Activated B cell treated with CpG ODN at 0.5 μM for 24 hours (primary cell): ENCODE measurements at regions not wholly inside any gene's neighbourhood (a gene's known extent, or its start where the extent isn't known, plus 50 kb on each side); places are given as distances from the start of the nearest gene placed in this dataset.

ENCODE experiments used
- ATAC-seq: fragments of 200-7000 bp; cut with Tn5 transposase; one replicate; pipeline ENCODE4 v1.10.0; 2021; ENCODE audit warnings: low read depth, mild to moderate bottlenecking, moderate library complexity
- CTCF ChIA-PET: fragments of 350-600 bp; sonication (Branson Sonifier 250); formaldehyde crosslinking; loops from one replicate; lab custom pipeline; 2021; ENCODE audit warnings: antibody characterized with exemption; lab: Charles Lee
- POLR2A ChIA-PET: fragments of 350-600 bp; sonication (Branson Sonifier 250); formaldehyde crosslinking; loops from one replicate; lab custom pipeline; 2021; ENCODE audit warnings: antibody characterized with exemption; lab: Charles Lee
- DNase-seq: peaks from one replicate; pipeline ENCODE4 v3.0.0; 2022
- H3K27ac Mint-ChIP-seq: one replicate; pipeline ENCODE4 v1.8.0; 2020; ENCODE audit warnings: mixed read lengths
- H3K27me3 Mint-ChIP-seq: one replicate; pipeline ENCODE4 v1.8.0; 2021; ENCODE audit warnings: mixed read lengths
- H3K36me3 Mint-ChIP-seq: one replicate; pipeline ENCODE4 v1.8.0; 2021; ENCODE audit warnings: low read depth, mixed read lengths
- H3K4me1 Mint-ChIP-seq: one replicate; pipeline ENCODE4 v1.8.0; 2021; ENCODE audit warnings: mixed read lengths
- H3K4me3 Mint-ChIP-seq: one replicate; pipeline ENCODE4 v1.8.0; 2020; ENCODE audit warnings: mild to moderate bottlenecking, mixed read lengths
- H3K9me3 Mint-ChIP-seq: one replicate; pipeline ENCODE4 v1.8.0; 2020; ENCODE audit warnings: mixed read lengths
- intact Hi-C: fragments of 100-400 bp; cut with micrococcal nuclease; formaldehyde crosslinking; loops from one replicate; pipeline ENCODE4 v1.15.1; 2024
- TF ChIP-seq, protein P1 (sequence below): fragments of 200-600 bp; IDR thresholded peaks from one replicate; pipeline ENCODE4 v1.8.0; 2022; ENCODE audit warnings: antibody characterized with exemption, mild to moderate bottlenecking

DNA sequence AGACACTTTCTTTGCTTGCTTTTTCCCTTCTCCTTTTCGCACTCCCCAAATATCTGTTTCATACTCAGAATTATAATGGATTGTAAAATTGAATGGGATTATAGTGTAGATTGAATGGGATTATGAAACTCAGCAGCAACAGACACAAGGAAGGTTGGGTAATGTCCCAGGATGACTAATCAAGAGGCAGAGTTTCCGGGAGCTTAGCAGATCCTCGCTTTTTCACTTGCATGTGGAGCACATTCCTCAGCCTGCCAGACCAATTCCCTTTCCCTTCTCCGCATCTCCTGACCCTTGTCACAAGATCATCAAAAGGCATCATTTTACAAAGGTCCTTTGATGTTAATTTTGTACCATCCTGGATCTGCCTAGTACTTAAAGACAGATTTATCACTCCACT, 55.1 kb upstream of the SLC1A1 start:
- intact Hi-C loops, result no loop called here
- H3K36me3 Mint-ChIP-seq, result no peaks in the 10 kb centered on the region
- no peak for ATAC-seq
- no peak overlapping the region for H3K4me3 Mint-ChIP-seq
- no peak overlapping the region for H3K27ac Mint-ChIP-seq
- POLR2A ChIA-PET, result no interaction called here
- TF ChIP-seq, protein P1, sequence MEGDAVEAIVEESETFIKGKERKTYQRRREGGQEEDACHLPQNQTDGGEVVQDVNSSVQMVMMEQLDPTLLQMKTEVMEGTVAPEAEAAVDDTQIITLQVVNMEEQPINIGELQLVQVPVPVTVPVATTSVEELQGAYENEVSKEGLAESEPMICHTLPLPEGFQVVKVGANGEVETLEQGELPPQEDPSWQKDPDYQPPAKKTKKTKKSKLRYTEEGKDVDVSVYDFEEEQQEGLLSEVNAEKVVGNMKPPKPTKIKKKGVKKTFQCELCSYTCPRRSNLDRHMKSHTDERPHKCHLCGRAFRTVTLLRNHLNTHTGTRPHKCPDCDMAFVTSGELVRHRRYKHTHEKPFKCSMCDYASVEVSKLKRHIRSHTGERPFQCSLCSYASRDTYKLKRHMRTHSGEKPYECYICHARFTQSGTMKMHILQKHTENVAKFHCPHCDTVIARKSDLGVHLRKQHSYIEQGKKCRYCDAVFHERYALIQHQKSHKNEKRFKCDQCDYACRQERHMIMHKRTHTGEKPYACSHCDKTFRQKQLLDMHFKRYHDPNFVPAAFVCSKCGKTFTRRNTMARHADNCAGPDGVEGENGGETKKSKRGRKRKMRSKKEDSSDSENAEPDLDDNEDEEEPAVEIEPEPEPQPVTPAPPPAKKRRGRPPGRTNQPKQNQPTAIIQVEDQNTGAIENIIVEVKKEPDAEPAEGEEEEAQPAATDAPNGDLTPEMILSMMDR, result no peak
- no peaks in the 10 kb centered on the region for H3K27me3 Mint-ChIP-seq
- CTCF ChIA-PET, result no interaction called here
- H3K4me1 Mint-ChIP-seq, result no peaks in the 10 kb centered on the region
- no peak for DNase-seq
- peaks cover 7% of the 10 kb centered on the region for H3K9me3 Mint-ChIP-seq

DNA sequence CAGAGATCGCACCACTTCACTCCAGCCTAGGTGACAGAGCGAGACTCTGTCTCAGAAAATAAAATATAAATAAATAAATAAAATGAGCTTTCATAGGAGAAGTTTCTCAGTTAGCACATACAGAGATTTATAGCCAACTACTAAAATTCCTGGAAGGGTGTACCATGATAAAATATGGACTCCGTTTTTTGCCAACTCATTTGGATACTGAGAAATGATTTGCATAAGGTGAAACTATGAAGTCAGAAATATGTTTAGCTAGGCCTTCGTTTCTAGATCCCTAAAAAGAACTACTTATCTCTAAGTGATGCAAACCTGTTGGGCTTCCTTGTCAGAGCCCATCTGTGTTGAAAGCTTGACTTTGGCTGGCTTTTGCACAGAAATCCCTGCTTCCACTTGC, 56.9 kb upstream of the SLC1A1 start:
- ChIA-PET CTCF (interaction anchor here (0.7 kb wide), 1 partner anchor 1370 kb away, joined by 3 read pairs; no protein-coding TSS in a partner anchor), POLR2A (interaction anchor here (0.7 kb wide), 1 partner anchor 66 kb away, joined by 5 read pairs; no protein-coding TSS in a partner anchor)
- Mint-ChIP-seq H3K36me3 (no peaks in the 10 kb centered on the region), H3K4me1 (no peaks in the 10 kb centered on the region), H3K27me3 (no peaks in the 10 kb centered on the region), H3K9me3 (no peaks in the 10 kb centered on the region), H3K27ac (no peak overlapping the region), H3K4me3 (no peak overlapping the region)
- TF ChIP-seq, protein P1, result no peak
- intact Hi-C loops, result no loop called here
- no peak for ATAC-seq
- no peak for DNase-seq

DNA sequence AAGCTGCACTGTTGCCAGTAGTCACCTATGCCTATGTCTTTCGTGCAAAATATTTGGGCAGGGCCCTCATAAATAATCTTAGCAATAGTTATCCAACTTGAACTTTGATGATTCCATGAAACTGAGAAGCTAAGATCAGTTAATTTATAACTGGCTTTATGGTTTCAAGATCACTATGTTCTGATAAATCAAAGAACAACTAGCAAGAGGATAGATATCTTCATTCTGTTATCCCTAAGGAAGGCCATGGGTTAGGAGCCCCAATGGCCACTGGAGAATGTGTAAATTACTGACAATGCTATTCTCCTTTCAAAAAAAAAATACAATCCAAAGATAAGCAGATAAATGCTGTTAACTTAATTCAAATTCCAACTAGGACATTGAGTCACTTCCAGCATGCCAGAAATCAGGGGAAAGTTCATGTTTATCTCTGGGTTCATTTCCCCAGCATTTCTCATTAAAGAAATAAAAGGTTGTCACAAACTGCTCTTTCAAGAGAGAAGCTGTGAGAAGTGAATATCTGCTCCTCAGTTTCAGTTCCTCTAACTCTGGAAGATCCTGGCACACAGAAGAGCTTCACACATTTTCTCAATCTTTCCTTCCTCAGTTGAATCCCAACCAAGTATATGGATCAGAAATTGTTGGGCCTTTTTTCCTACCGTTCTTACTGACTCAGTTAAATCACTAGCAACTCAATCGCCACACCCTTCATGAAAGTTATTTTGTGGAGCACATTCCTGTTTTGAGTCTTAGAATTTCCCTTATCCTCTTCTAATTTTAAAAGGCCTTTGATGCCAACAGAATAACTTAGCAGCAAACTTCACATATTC, 59.6 kb upstream of the SLC1A1 start:
- POLR2A ChIA-PET, result no interaction called here
- Mint-ChIP-seq H3K4me3 (no peak overlapping the region), H3K9me3 (no peaks in the 10 kb centered on the region), H3K27ac (no peak overlapping the region), H3K27me3 (no peaks in the 10 kb centered on the region), H3K4me1 (no peaks in the 10 kb centered on the region), H3K36me3 (no peaks in the 10 kb centered on the region)
- CTCF ChIA-PET, result no interaction called here
- ATAC-seq (no peak), DNase-seq (no peak)
- intact Hi-C loops, result no loop called here
- TF ChIP-seq, protein P1, result no peak

DNA sequence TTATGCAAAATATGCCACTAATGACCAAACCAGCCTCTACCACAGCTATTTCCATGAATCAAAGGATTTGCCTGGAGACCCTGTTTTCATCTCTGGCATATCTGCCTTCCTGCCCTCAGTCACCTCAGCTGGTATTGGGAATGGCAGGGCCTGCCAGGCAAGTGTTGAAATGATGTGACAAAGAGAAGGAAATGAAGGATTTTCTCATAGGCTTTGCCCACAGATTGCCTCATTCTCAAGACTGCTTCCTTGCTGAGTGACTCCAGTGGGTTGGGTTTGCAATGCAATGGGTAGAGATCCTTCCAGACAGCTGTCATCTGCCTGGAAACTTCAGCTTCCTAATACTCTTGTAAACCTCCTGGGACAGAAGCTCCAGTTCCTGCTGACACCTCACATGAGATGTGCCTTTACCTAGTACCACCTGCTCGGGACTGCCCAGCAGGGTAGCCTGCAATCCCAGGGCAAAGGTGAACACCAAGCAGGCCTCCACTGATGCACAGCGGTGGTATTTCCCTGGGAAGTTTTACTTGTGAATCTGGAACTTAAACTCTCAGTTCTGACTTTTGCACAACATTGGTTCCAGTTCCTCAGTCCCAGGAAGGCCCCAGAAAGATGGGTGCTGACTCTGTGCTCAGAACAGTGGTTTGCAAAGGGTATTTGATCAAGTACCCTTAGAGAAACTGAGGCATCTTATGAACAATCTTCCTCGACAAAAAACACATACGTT, 64.8 kb upstream of the SLC1A1 start:
- Mint-ChIP-seq H3K27me3 (no peaks in the 10 kb centered on the region), H3K9me3 (no peaks in the 10 kb centered on the region), H3K27ac (no peak overlapping the region), H3K4me3 (no peak overlapping the region), H3K36me3 (no peaks in the 10 kb centered on the region), H3K4me1 (no peaks in the 10 kb centered on the region)
- ChIA-PET CTCF (no interaction called here), POLR2A (no interaction called here)
- DNase-seq (no peak), ATAC-seq (no peak)
- TF ChIP-seq, protein P1, result no peak
- intact Hi-C loops, result no loop called here

DNA sequence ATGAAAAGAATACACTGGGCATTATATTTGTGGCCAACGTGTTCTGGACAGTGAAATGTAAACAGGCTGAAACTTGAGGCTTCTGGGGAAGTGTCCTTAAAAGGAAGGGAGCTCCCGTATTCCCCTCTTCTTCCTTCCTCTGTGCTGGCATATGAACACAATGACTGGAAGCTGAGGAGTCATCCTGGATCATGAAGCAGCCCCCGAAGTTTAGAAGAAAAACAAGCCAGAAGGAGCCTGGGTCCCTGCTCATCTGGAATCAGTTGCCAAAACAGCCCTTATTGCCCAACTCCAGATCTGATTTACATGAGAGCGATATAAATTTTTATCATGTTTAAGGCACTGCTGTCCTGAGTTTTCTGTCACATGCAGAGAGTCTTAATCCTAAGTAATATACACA, 65.4 kb upstream of the SLC1A1 start:
- intact Hi-C loops, result no loop called here
- Mint-ChIP-seq H3K4me3 (no peak overlapping the region), H3K27me3 (no peaks in the 10 kb centered on the region), H3K4me1 (no peaks in the 10 kb centered on the region), H3K27ac (no peak overlapping the region), H3K9me3 (no peaks in the 10 kb centered on the region), H3K36me3 (no peaks in the 10 kb centered on the region)
- POLR2A ChIA-PET, result no interaction called here
- DNase-seq, result no peak
- TF ChIP-seq, protein P1, result no peak
- ATAC-seq, result no peak
- CTCF ChIA-PET, result no interaction called here
